HG03108 (cell line): ENCODE measurements at regions not wholly inside any gene's neighbourhood (a gene's known extent, or its start where the extent isn't known, plus 50 kb on each side); places are given as distances from the start of the nearest gene placed in this dataset.
"Not testable (repeated sequence)": the region's sequence is repeated elsewhere in the genome, so short reads cannot be mapped to it uniquely, and the experiment has no call there.

ENCODE experiments used
- ATAC-seq: cut with Tn5 transposase; IDR thresholded peaks from one replicate; pipeline ENCODE4 v1.9.1; 2021; ENCODE audit warnings: moderate library complexity; ENCODE audit not compliant: unreplicated experiment

GRCh38 chr11:110850846-110851245 lies 138.6 kb upstream of the ARHGAP20 start:
- ATAC-seq: no peak

GRCh38 chr11:110843053-110843452 lies 130.8 kb upstream of the ARHGAP20 start:
- not testable (repeated sequence) for ATAC-seq

GRCh38 chr11:110838808-110839207 lies 126.6 kb upstream of the ARHGAP20 start:
- no peak for ATAC-seq

- ATAC-seq: no peak
Observed at GRCh38 chr11:110837603-110838002, 125.4 kb upstream of the ARHGAP20 start.

GRCh38 chr11:110835106-110835505 lies 122.9 kb upstream of the ARHGAP20 start:
- ATAC-seq: no peak

GRCh38 chr11:110833033-110833484 lies 120.8 kb upstream of the ARHGAP20 start:
- ATAC-seq: no peak

DNA sequence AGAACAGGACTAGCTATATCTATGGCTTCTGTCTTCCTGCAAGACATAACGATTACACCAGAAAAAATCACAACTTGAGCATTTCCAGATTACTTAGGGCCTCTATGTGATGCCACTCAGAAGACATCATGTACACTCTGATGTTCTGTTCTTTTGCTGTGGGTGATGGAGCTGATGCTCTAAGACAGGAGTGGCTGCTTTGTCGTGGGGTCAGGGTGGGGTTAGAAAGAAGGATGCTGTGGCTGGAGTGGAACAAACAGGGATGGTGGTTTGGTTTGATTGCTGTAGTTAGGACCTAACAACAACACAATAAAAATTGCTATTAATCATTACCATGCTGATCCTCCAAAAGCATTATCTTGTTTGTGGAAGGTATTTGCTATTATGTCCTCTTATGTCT lies 120.3 kb upstream of the ARHGAP20 start:
- no peak for ATAC-seq

DNA sequence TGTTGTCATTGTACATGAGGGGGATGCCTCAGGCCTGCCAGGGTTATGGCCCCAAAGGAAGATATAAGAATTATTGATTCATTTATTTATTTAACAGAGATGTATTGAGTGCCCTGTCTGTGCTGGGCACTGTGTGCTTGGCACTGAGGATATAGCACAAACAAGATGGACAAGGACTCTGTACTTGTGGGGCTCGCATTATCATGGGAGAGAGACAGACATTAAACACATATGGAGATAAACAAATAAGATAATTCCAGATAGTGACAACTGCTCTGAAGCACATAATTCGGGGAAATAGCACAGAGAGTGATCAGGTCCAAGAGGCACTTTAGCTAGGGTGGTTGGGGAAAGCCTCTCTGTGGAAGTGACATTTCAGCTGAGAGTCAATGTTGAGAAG lies 119.8 kb upstream of the ARHGAP20 start:
- ATAC-seq: no peak

DNA sequence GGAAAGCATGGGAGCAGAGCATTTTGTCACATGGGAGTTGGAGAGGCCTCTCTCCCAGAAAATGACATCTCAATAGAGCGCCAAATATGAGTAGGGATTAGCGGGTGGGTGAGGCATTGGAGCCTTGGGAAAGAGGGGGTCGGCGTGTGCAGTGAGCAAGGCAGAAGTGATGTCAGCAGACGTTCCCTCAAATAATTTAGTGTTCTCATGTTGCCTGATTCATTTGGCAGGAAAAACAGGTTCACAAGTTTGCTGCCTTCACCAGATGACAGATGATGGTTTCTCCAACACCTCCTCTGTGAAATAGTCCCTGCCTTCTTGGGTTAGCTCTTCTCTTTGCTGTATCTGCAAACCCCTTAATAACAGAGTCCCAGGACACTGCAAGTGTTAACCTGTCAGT lies 118.5 kb upstream of the ARHGAP20 start:
- no peak for ATAC-seq

DNA sequence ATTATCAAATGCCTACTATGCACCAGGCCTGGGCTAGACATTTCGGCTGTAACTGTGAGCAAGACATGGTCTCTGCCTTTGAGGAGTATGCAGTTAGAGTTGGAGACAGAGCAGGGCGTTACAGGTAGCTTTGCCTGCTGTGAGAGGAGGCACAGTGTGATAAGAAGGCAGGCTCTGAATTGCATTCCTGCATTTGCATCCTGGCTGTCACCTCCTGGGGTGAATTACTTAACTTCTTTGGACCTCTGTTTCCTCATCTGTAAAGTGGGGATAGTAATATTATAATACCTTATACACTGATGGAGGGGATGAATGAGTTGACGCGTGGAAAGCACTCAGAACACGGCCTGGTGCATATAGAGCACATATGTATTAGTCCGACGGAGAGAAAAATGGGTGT lies 118.1 kb upstream of the ARHGAP20 start:
- no peak for ATAC-seq

DNA sequence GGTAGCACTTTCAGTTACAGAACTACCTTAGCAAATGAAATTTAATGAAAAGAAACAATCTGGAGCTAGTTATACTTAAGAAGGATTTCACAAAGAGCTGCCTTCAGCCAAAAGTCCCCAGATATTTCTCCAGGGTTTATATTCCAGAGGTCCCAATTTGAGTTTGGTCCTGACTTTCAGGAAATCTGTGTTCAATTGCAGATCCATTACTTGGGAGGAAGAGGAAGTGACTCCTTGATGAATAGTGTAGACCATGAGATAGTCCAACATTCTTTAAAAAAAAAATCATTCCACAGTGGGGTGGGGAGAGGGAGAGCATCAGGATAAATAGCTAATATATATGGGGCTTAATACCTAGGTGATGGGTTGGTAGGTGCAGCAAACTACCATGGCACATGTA lies 117.6 kb upstream of the ARHGAP20 start:
- no peak for ATAC-seq

DNA sequence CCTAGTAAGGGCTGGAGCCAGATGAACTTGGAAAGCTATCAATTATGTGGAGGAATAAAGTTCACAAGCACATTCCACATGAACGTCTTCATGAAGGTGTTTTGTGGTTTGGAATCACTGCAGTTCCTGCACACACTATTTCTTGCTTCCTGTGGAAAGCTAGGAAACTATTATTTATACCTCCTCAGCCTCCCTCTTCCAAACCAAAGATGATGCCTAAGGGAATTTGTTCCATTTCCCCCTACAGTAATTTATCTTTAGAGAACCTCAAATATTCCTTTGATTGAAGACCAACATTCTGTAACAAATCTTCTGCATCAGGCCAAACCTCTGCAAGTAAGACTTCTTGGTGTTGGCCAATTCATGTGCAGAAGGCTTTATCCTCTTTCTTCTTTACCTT lies 115.8 kb upstream of the ARHGAP20 start:
- ATAC-seq: no peak

GRCh38 chr11:110827276-110827675 lies 115.0 kb upstream of the ARHGAP20 start:
- no peak for ATAC-seq

GRCh38 chr11:110824912-110825620 lies 112.8 kb upstream of the ARHGAP20 start:
- ATAC-seq: no peak

GRCh38 chr11:110818032-110818687 lies 105.9 kb upstream of the ARHGAP20 start:
- no peak for ATAC-seq

DNA sequence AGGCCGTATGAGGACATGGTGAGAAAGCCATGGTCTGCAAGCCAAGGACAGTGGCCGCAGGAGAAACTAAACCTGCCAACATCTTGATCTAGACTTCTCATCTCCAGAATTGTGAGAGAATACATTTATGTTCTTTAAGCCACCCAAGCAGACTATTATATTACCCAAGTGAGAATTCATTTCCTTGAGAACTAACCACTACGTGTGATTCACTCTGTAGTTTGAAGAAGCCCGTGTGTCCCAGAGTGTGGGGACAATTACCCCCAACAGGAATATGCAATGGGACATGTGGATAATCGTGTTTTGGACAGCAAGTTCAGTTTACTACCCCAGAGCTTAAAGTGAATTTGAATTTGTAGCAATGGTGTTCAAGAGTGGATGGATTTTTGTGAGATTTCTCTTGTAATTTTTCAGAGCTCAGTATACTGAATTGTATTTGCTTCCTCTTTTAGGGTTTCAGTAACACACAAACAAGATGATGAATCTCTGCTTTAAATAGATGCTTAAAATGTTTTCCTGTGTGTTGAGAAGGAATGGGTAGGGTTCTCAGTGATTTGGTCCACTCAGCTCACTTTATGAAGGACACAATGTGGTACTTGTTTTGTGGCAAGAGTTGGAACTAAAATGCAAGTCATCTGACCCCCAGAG lies 100.0 kb upstream of the ARHGAP20 start:
- ATAC-seq: no peak

- no peak for ATAC-seq
Observed at GRCh38 chr11:110809417-110810199, 97.4 kb upstream of the ARHGAP20 start.

GRCh38 chr11:110808248-110808647 lies 96.0 kb upstream of the ARHGAP20 start:
- ATAC-seq: no peak

GRCh38 chr11:110807801-110808200 lies 95.6 kb upstream of the ARHGAP20 start:
- no peak for ATAC-seq

GRCh38 chr11:110805756-110806155 lies 93.5 kb upstream of the ARHGAP20 start:
- ATAC-seq: no peak

GRCh38 chr11:110802162-110802561 lies 89.9 kb upstream of the ARHGAP20 start:
- no peak for ATAC-seq
